ENCODE measurements at regions not wholly inside any gene's neighbourhood (a gene's known extent, or its start where the extent isn't known, plus 50 kb on each side); places are given as distances from the start of the nearest gene placed in this dataset.

DNA sequence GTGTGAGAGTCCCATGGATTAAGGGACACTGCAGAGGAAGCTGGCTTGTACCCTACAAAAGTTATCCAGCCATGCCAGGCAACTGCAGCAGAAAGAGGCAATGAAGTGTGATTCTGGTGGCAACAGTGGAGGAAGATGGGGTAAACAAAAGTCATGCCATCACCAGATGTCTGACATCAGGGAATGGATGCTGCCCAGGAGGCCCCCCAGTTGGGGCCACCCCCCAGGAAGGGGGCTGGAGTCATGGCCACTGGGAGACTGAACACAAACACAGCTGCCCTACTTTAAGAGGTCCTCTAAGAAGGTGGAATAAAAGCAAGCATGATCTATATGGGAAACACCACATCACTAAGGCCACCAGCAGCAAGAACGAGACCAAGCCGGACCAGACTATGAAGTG, 235.3 kb downstream of the KLF12 start:
- DNase-seq (ENCODE audit: low read depth in 2 of 2) = no peak

DNA sequence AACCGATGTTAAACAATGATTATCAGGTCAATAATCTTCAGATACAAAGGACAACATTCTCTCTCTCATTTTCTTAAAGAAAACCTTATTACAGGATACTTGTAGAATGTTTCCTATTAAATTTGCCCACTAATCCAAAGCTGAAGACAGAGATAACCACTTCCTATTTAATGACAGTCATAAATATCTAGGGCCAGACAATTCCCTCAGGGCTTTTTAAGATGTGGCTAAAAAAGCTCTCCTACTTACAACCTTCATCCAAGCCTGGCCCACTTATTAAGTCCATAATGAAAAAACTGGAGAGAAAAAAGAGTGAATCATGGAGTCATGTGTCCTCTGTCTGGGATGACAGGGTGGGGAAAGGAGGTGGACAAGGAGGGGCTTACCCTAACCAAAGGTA, 235.9 kb downstream of the KLF12 start:
- DNase-seq (ENCODE audit: low read depth in 2 of 2) = no peak

DNA sequence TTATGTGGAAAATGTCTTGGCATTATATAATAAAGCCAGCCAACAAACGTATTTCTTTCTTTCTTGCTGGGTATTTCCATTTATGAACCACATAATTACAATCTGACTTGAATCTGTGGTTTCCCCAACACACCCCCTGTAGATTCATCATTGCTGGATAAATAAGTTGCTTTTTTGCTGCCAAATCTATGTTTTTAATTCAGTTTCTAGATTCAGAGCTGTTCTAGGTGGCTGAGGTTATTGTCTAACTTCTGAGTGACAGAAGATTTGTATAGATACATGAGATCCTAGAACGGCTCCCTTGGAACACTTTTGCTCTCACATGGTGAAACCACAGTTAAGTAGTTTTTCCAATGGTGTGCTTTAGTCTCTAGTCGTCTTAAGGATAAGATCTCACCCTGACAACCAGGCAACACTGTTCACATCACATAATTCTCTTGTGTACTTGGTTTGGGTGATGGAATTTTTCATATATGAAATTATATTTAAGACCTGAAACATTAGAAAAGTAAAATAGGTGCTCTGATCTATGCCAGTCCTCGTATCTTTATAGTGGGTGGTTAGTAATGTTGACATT, 239.1 kb downstream of the KLF12 start:
- DNase-seq (ENCODE audit: low read depth in 2 of 2) = no peak

DNA sequence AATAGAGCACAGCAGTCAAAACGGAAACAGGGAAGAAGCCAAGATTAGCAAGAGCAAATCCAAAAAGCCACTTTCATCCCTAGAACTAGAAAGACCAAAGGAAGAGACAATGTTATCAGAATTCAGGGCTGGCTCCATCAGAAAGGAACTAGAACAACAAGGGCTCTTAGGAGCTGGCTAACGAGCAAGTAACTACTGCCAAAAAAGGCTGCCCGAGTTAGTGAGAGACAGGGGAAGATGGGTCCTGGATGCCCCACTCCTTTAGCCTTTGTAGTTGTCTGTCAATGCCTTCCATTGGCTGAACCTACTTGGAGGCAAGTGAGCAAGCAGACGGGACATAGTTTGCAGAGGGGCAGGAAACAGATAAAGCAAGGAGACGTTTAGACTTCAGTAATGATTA, 240.4 kb downstream of the KLF12 start:
- no peak for DNase-seq (ENCODE audit: low read depth in 2 of 2)

DNA sequence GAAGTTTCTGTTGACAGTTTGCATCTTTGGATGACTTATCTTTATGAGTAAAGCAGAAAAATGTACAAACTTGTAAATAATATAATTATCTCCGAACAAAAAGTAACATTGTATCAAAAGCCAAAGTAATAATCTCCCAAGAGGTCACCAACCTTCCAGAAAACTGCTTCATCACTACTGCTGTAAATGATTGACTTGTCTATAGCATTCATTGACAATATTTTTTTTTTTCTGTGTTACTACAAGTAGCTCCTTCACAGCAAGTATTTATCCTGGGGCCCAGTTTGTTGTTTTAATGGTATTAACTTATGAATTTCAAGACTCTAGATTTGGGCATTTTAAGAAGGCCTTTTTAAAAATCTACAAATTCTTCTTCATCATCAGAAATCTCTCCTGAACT, 242.4 kb downstream of the KLF12 start:
- DNase-seq (ENCODE audit: low read depth in 2 of 2) = no peak

DNA sequence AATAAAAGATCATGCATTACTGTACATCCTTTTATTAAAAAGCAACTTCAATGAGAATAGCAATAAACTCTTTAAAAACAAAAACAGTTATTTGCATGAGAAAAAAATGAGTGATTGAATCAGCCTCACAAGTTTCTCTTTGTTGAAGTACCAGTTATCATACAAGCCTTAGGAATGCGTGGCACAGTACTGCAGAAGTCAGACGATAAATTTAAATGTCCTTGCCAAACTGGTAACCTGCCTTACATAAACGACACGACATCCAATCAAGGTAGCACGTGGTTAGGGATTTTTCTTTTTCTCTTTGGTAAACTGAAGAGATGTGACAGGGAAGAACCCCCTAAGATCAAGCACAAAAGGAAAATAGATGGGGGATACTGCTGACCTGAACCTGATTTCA, 251.0 kb downstream of the KLF12 start:
- no peak for DNase-seq (ENCODE audit: low read depth in 2 of 2)

DNA sequence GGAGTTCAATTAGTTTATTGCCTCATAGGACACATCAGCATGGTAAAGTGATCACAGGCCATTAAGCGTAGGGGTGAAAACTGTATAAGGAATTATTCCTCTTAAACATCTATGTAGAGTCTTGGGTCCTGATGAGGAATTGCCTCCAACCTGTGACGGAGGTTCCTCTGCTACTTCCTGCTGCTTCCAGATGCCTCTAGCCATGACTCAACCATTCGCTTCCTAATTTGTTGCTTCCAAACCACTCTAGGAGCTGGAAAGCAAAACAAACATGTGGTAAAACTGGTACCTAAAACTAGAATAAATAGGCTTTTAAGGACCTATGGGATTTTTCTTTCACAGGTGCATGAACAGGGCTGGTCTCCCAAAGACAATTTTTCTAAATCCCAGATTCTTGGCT, 253.8 kb downstream of the KLF12 start:
- DNase-seq (ENCODE audit: low read depth in 2 of 2) = no peak

DNA sequence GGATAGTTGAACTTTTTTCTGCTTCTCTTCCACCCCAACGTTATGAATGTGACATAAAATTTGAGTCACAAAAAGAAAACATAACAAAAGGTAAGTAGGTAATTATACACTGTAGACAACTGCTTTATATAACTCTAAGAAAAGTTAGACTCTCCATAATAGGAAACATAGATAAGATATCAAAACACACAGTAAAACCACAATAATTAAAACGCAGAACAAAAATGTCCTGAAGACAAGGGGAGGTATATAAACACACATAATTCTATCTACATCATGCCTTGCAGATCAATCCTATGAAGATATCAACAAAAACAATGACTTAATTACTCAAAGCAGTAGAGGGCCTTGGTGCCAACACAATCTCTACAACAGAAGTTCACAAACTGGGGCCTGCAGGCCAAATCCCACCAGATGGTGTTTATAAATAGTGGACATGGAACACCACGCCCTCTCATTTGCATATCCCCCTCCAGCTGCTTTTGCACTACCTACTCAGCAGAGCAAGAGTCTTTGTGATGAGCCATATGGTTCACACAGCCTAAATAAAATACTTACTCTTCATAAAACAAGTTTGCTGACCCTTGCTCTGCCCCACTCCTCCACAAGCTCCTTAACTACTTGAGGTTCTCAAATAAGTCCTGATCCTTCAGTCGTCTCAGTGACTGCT, 254.7 kb downstream of the KLF12 start:
- DNase-seq (ENCODE audit: low read depth in 2 of 2) = no peak

DNA sequence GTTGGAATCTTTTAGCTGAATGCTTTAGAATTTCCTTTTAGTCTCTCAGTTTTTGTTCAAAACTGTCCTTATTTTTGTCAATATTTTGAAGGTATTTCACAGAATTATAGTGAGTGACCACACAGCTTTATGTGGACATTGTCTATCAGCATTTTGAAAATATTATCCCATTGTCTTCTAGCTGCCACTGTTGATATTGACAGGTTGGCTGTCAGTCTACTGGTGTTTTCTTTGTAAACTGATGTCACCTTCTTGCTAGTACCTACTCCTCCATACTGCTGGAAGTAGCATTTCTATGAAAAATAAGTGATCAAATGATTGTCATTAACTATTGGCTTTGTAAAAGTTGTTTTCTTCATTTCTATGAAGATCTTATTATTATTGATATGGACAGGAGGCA, 256.8 kb downstream of the KLF12 start:
- no peak for DNase-seq (ENCODE audit: low read depth in 2 of 2)

DNA sequence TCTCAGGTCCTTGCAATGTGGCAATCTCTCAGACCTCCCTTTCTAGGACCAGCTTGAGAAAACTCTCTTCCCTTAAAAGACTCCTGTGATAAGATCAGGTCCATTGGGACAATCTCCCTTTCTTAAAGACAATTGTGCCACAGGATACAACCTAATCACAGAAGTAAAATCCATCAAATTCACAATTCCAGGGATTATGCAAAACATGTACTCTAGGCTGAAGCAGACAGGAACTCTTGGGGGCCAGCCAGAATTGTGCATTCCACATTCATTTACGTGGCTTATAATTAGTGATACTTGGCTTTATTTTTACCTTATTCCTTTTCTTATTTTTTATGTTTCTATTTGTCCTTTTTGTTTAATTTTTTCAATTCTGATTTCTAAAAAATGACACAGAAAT, 257.9 kb downstream of the KLF12 start:
- DNase-seq (ENCODE audit: low read depth in 2 of 2) = peak; percentile 10 to 12

DNA sequence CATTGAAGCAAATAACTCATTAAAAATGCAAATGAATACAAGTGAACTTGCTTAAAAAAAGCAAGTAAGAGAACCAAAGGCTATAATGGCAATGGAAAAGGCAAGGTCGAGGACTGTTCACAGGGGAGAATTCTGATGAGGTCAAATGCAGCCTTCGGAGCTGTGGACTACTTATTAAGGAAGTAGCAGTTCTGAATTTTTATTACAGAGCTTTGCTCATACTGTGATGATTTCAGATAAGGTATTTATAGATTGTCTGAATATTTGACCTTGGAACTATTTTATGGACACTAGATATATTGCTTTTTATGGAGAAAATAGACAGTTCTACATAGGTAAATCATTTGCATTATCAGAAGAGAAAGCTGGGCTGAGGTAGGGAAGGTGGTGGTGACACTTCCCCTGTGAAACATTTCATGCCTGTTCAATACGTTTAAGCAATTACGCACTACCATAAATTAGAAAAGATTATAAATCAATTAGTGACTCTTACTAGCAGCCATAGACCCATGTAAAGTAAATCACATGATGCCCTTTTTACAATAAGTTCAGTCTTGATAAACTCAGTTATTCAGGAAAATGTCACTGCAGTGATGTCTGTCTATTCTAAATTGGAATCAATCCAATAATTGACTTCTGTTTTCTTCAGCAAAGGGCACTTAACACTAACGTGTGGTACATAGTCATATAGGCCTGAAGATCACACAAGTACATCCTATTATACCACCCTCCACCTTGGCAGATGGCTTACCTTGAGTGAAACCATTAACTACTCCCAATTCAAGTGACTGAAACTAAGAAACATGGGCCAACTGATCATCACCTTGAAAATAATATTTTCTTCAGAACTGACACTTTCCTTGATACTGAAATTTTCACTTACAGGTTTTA, 260.0 kb downstream of the KLF12 start:
- DNase-seq (ENCODE audit: low read depth in 2 of 2) = no peak

DNA sequence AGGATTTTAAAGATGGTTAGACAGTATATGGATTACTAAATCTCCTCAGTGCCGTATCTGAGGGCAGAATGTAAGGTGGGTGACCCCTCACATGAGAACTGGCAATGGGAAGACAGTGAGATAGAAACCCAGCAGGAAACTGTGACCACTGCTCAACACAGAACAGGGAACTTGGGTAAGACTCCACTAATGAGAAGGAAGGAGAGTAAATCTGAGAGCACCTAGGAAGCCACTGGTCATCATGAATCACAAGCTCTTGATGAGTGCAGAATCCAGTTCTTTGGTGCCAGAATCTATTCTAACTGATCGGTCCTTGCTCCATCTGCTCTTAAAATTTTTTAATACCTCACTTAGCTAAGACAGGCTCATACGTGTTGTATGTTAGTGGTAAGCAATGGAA, 261.8 kb downstream of the KLF12 start:
- DNase-seq (ENCODE audit: low read depth in 2 of 2) = no peak

DNA sequence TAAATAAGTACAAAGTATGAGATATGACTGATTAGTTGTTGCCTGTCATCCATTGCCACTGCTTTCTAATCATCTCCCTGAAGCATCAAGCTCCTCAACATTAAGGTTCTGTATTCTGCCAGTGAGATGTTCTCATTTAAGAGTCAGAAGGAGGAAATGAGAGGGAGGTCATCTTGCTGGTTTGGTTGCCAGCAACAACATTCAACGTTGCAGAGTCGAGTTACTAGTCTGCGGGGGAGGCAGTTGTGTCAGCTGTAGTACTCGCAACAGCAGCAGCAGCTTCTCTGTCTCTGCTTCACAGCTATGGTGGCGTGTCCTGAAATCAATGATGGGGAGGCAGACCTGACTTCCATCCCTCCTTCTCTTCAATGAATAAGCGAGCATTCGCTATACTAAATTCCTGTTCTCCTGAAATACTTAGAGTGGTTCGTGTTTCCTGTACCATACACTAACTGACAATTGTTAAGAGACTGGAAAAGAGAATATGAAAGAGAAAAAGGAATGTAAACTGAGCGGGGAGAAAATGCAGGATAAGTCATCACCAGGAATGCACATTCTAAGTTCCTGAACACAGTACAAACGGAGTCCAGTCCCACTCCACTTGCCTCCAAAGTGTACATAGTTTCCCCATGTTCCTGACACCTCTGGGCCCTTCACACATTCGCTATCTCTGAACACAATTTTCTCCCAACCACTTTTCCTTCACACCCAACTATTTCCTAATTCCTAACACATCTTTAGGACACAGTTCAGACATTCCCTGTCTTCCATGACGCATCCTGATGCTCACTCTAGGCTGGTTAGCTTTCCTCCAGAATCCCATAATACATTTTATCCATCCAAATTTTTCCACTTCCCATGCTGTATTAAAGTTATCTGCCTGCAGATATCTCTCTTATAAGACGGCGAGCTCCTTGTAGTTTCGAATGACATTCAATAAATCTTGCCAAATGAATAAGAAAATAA, 263.0 kb downstream of the KLF12 start:
- peak; percentile 21 to 29 for DNase-seq (ENCODE audit: low read depth in 2 of 2)

DNA sequence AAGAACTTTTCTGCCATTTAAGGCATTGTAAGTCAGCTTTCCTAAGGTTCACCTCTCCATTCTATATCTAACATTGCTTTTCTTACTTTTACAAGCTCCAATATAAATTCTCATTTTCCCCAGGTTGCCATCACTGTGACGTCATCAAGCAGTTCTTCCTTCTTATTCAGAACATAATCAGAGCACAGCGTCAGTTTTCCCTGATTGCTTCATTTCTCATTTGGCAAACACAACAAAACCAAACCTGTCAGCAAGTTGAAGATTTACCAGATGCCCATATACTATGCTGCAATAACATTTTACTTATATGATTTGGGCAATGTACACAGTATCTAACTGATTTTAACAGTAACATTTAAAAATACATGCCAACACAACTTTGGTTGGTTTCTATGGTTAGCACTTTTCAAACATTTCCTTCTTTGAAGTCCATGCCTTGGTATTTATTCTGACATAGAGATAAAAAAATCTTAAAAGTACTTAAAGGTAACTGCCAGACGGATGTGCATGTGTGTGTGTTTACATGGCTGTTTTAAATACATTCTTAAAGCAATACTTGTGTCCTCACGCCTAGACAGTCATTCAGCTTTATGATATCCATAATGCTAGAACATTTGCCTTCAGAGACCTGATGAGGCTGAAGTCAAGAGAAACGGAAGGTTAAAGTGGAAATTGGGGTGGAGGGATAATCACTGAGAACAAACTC, 264.0 kb downstream of the KLF12 start:
- peak; percentile 42 to 44 for DNase-seq (ENCODE audit: low read depth in 2 of 2)

DNA sequence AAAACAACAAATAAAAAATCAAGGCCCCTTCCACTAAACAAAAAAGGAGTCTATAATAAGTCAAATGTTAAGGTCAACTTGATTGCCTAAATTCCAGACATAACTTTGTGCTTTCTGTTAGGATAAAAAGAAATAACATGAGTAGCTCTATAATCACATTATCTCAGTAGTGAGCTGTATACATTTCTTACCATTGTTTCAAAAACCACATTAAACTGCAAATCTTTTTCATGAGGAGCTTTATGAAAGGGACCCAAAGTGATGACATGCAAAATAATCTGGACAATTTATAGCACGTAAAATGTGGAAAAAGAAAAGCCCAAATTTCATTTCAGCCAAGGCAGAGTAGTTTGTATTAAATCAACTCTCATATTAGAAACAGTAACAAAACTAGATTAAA, 269.2 kb downstream of the KLF12 start:
- no peak for DNase-seq (ENCODE audit: low read depth in 2 of 2)

DNA sequence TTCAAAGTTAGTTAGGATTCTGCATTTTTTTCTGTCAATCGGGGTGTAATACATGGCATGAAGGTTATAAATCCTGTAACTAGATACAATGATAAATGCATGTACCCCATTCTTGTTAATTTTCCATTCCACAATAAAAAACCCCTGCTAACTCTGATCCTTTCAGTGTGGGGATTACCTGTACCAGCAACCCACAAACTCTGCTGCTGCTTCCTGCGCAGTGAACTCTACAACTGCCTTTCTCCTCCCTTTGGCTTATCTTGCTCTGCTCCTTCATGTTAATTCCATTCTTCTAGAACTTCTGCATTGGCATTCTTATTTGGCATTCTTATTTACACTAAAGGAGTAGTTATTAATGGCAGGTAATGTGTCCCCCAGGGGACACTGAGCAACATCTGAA, 273.1 kb downstream of the KLF12 start:
- no peak for DNase-seq (ENCODE audit: low read depth in 2 of 2)

DNA sequence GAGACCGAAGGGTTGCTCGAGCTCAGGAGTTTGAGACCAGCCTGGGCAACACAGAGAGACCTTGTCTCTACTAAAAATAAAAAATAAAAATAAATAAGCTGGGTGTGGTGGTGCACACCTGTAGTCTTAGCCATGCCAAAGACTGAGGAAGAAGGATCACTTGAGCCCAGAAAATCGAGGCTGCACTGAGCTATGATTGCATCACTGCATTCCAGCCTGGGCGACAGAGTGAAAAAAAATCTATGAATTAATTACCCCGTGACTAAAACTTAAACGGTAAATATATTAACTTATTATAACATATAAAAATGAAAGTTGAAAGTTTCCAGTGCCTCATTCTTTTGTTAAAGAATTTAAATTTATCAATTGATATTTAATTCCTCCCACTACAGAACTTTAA, 273.7 kb downstream of the KLF12 start:
- DNase-seq (ENCODE audit: low read depth in 2 of 2) = no peak

DNA sequence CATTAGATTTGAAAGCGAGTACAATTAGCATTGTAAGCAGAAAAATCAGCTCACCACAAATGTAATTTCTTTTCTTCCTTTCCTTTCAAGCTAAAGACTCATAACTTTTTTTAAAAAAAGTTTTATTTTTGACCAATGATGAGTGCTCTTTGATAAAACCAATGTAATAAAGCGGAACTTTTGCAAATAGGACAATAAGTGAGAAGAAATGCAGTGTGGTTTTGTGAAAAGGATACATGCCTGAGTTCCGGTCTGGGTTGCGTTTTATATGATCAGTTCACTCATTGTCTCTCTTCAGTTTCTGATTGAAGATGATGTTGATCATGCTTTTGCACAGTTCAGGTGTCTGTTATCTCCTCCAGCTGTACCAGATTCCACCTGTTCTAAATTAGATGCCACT, 274.4 kb downstream of the KLF12 start:
- no peak for DNase-seq (ENCODE audit: low read depth in 2 of 2)

DNA sequence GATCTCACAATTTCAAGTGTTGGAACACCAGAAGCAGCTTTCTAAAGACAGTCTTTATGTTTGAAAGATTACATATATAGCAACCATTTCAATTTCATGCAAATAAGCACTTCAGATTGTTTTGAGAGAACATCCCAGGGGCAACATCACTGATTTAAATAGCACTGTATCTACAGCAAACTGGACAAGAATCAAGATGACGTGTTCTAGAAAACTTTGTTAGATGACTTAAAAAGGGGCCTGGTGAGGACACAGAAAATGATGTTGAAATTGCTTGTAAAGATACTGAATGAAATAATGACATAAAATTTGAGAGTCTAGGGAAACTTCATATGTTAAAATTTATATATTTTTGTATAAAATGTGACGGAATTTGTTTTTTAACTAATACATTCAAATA, 277.1 kb downstream of the KLF12 start:
- peak in 1 of 2 experiments; percentile 21 for DNase-seq (ENCODE audit: low read depth in 2 of 2)

DNA sequence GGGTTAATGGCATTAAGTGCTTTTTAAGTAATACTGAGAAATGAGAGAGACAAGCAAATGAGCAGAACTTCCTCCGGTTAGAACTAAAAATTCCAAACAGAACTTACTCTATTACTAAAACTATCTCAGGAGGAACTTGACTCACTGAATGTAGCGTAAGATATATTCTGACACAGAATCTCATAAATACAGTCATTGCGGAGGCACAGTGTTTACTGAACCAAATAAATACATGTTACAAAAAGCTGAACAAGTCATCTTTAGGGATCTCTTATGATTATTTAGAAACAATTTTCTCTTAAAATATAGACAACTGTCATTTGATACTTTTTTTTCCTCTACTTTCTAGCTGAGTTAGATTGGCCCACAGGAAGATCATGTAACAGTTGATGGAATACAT, 283.1 kb downstream of the KLF12 start:
- DNase-seq (ENCODE audit: low read depth in 2 of 2) = no peak
